SK-N-SH (cell line): ENCODE measurements at regions not wholly inside any gene's neighbourhood (a gene's known extent, or its start where the extent isn't known, plus 50 kb on each side); places are given as distances from the start of the nearest gene placed in this dataset.

ENCODE experiments used
- CTCF ChIA-PET: fragments of 300-600, 350-600 bp; formaldehyde crosslinking; extraction: SDS; loops from one replicate; lab custom pipeline; 2021; lab: Yijun Ruan, JAX
- POLR2A ChIA-PET: fragments of 350-600 bp; sonication (Branson Sonifier 250); formaldehyde crosslinking; extraction: SDS; loops from one replicate; lab custom pipeline; 2020; ENCODE audit warnings: antibody characterized with exemption, inconsistent platforms; lab: Yijun Ruan, JAX
- DNase-seq: peaks from one replicate; pipeline ENCODE4 v3.0.0; 2012
- H2AFZ ChIP-seq: fragments of 200-600 bp; sonication (generic); 2 replicates; pipeline ENCODE4 v1.8.1; 2016; ENCODE audit warnings: antibody characterized with exemption, mild to moderate bottlenecking, low read depth
- H3F3A ChIP-seq: fragments of 200-600 bp; sonication (generic); replicated peaks from 2 replicates; pipeline ENCODE3; 2016; ENCODE audit warnings: antibody characterized with exemption, mild to moderate bottlenecking; ENCODE audit not compliant: insufficient read depth
- H3K27ac ChIP-seq, 2 experiments: fragments of 200-500 bp in 1 of 2; fragments of 200-600 bp in 1 of 2; sonication (Bioruptor generic) in 1 of 2; sonication (generic), shearing (Covaris generic) in 1 of 2; 2 replicates each; pipeline versions ENCODE4 v1.5.1 to v1.6.1; 2014 to 2016; ENCODE audit warnings: low read depth in 2 of 2, inconsistent platforms in 1 of 2, low read length in 1 of 2, mild to moderate bottlenecking in 1 of 2, mixed read lengths in 1 of 2
- H3K27me3 ChIP-seq: fragments of 200-600 bp; sonication (generic), shearing (Covaris generic); 2 replicates; pipeline ENCODE4 v1.6.1; 2016; ENCODE audit warnings: mixed run types; ENCODE audit not compliant: insufficient read depth
- H3K36me3 ChIP-seq, 2 experiments: fragments of 200-500 bp in 1 of 2; fragments of 200-600 bp in 1 of 2; sonication (Bioruptor generic) in 1 of 2; sonication (generic) in 1 of 2; replicated peaks in 1 of 2; 2 replicates each; pipeline versions ENCODE3 to v1.5.1; 2014 to 2016; ENCODE audit warnings: low read length in 1 of 2, mild to moderate bottlenecking in 1 of 2; ENCODE audit not compliant: insufficient read depth in 2 of 2, control insufficient read depth in 1 of 2
- H3K4me1 ChIP-seq, 2 experiments: fragments of 200-500 bp in 1 of 2; fragments of 200-600 bp in 1 of 2; sonication (Bioruptor generic) in 1 of 2; sonication (generic), shearing (Covaris generic) in 1 of 2; 2 replicates each; pipeline versions ENCODE4 v1.5.1 to v1.6.1; 2014 to 2016; ENCODE audit warnings: low read depth in 1 of 2, low read length in 1 of 2, mixed run types in 1 of 2; ENCODE audit not compliant: insufficient read depth in 2 of 2, control insufficient read depth in 1 of 2
- H3K4me2 ChIP-seq: fragments of 200-600 bp; sonication (generic), shearing (Covaris generic); 2 replicates; pipeline ENCODE4 v1.6.1; 2017; ENCODE audit warnings: mixed run types
- H3K4me3 ChIP-seq, 2 experiments: fragments of 200-500 bp in 1 of 2; fragments of 200-600 bp in 1 of 2; sonication (Bioruptor generic) in 1 of 2; sonication (generic), shearing (Covaris generic) in 1 of 2; 2 replicates each; pipeline versions ENCODE4 v1.5.1 to v1.8.1; 2014 to 2016; ENCODE audit warnings: low read depth in 2 of 2, inconsistent platforms in 1 of 2, low read length in 1 of 2, mild to moderate bottlenecking in 1 of 2, mixed read lengths in 1 of 2, moderate library complexity in 1 of 2
- H3K79me2 ChIP-seq: fragments of 200-600 bp; sonication (generic); 2 replicates; pipeline ENCODE4 v1.8.1; 2017; ENCODE audit warnings: mild to moderate bottlenecking; ENCODE audit not compliant: insufficient read depth
- H3K9ac ChIP-seq: fragments of 200-600 bp; sonication (generic); 2 replicates; pipeline ENCODE4 v1.6.1; 2017; ENCODE audit warnings: mixed run types
- H3K9me2 ChIP-seq: fragments of 200-600 bp; sonication (generic); 2 replicates; pipeline ENCODE4 v1.6.1; 2017; ENCODE audit warnings: mixed run types
- H3K9me3 ChIP-seq: fragments of 200-600 bp; sonication (generic); 2 replicates; pipeline ENCODE4 v1.6.1; 2017; ENCODE audit warnings: mixed run types, mild to moderate bottlenecking, moderate library complexity
- H4K20me1 ChIP-seq: fragments of 200-600 bp; sonication (generic); 2 replicates; pipeline ENCODE4 v1.6.1; 2017; ENCODE audit warnings: mild to moderate bottlenecking, mixed run types; ENCODE audit not compliant: insufficient read depth
- CHD2 ChIP-seq: fragments of 150-350 bp; IDR thresholded peaks from 2 replicates; pipeline ENCODE4 v1.6.1; 2018; ENCODE audit warnings: low read length; ENCODE audit not compliant: partially characterized antibody
- CTCF ChIP-seq: fragments of 200-600 bp; sonication (generic); IDR thresholded peaks from 2 replicates; pipeline ENCODE4 v1.6.1; 2017; ENCODE audit warnings: antibody characterized with exemption, mild to moderate bottlenecking, moderate library complexity
- ELF1 ChIP-seq: IDR thresholded peaks from 2 replicates; pipeline ENCODE4 v1.4.0; 2012
- EP300 ChIP-seq, 2 experiments: IDR thresholded peaks; 2 replicates each; pipeline versions ENCODE4 v1.4.0 to v1.6.1; 2012; ENCODE audit warnings: borderline replicate concordance in 1 of 2, low read depth in 1 of 2, low read length in 1 of 2
- EZH2phosphoT487 ChIP-seq: fragments of 200-600 bp; sonication (generic); IDR thresholded peaks from 2 replicates; pipeline ENCODE4 v1.6.1; 2017; ENCODE audit warnings: low read depth, mixed run types, mild to moderate bottlenecking, antibody characterized with exemption, moderate library complexity, borderline replicate concordance
- FOXJ3 ChIP-seq: sonication (generic); formaldehyde crosslinking; IDR thresholded peaks from 2 replicates; pipeline ENCODE4 v1.5.1; 2020; ENCODE audit warnings: mild to moderate bottlenecking, missing genetic modification reagents
- NFIC ChIP-seq: IDR thresholded peaks from 2 replicates; pipeline ENCODE4 v1.4.0; 2012; ENCODE audit warnings: borderline replicate concordance
- NRF1 ChIP-seq: IDR thresholded peaks from 2 replicates; pipeline ENCODE4 v1.6.1; 2012; ENCODE audit warnings: low read depth, mild to moderate bottlenecking, low read length
- REST ChIP-seq: IDR thresholded peaks from 2 replicates; pipeline ENCODE4 v1.6.1; 2012; ENCODE audit warnings: mild to moderate bottlenecking, low read depth, low read length, moderate library complexity
- SIN3A ChIP-seq: IDR thresholded peaks from 2 replicates; pipeline ENCODE4 v1.6.1; 2012; ENCODE audit warnings: low read depth, mild to moderate bottlenecking, low read length, moderate library complexity, borderline replicate concordance
- TAF1 ChIP-seq: IDR thresholded peaks from 2 replicates; pipeline ENCODE4 v1.6.1; 2012; ENCODE audit warnings: low read depth, mild to moderate bottlenecking, low read length, moderate library complexity, borderline replicate concordance
- WGBS: methylation state at CpG from one replicate; pipeline ENCODE4 v1.1.6; 2017; ENCODE audit warnings: low lambda C conversion rate; 5-methylcytosine and 5-hydroxymethylcytosine counted together
- TF ChIP-seq, protein P1 (sequence below): IDR thresholded peaks from 2 replicates; pipeline ENCODE4; 2012

GRCh38 chr9:2384741-2385140 lies 236.8 kb upstream of the VLDLR start:
- no peaks in the 10 kb centered on the region for H3K9me2 ChIP-seq
- 0% methylated on average over 1 of the region's 1 CpG for WGBS
- no peaks in the 10 kb centered on the region for H3K79me2 ChIP-seq
- TF ChIP-seq CHD2 (no peak), NRF1 (no peak), CTCF (no peak), ELF1 (no peak), REST (no peak), TAF1 (no peak), NFIC (no peak), FOXJ3 (CRISPR knock-in tag) (no peak), EP300 (IDR thresholded peaks at IDR 0.05; ENCODE audit: borderline replicate concordance in 1 of 2, low read depth in 1 of 2, low read length in 1 of 2) (no peak), EZH2phosphoT487 (no peak), SIN3A (no peak)
- TF ChIP-seq, protein P1, sequence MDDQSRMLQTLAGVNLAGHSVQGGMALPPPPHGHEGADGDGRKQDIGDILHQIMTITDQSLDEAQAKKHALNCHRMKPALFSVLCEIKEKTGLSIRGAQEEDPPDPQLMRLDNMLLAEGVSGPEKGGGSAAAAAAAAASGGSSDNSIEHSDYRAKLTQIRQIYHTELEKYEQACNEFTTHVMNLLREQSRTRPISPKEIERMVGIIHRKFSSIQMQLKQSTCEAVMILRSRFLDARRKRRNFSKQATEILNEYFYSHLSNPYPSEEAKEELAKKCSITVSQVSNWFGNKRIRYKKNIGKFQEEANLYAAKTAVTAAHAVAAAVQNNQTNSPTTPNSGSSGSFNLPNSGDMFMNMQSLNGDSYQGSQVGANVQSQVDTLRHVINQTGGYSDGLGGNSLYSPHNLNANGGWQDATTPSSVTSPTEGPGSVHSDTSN: no peak
- peaks cover 0 to 8% of the 10 kb centered on the region in 2 experiments; a peak in 2 of 4 replicates for H3K4me1 ChIP-seq
- DNase-seq: no peak
- no peaks in the 10 kb centered on the region for H4K20me1 ChIP-seq
- CTCF ChIA-PET: interaction anchor here (0.6 kb wide), 1 partner anchor 179 kb away, joined by 3 read pairs; no protein-coding TSS in a partner anchor
- no peak overlapping the region for H3K4me2 ChIP-seq
- H3K4me3 ChIP-seq: no peak overlapping the region
- H3K27me3 ChIP-seq: no peaks in the 10 kb centered on the region
- no peaks in the 10 kb centered on the region for H3K36me3 ChIP-seq
- H3K27ac ChIP-seq: no peak overlapping the region
- no peak overlapping the region for H2AFZ ChIP-seq
- H3F3A ChIP-seq: no peaks in the 10 kb centered on the region
- POLR2A ChIA-PET: no interaction called here
- H3K9ac ChIP-seq: no peak overlapping the region
- H3K9me3 ChIP-seq: no peaks in the 10 kb centered on the region
